ENCODE measurements at regions not wholly inside any gene's neighbourhood (a gene's known extent, or its start where the extent isn't known, plus 50 kb on each side); places are given as distances from the start of the nearest gene placed in this dataset.

DNA sequence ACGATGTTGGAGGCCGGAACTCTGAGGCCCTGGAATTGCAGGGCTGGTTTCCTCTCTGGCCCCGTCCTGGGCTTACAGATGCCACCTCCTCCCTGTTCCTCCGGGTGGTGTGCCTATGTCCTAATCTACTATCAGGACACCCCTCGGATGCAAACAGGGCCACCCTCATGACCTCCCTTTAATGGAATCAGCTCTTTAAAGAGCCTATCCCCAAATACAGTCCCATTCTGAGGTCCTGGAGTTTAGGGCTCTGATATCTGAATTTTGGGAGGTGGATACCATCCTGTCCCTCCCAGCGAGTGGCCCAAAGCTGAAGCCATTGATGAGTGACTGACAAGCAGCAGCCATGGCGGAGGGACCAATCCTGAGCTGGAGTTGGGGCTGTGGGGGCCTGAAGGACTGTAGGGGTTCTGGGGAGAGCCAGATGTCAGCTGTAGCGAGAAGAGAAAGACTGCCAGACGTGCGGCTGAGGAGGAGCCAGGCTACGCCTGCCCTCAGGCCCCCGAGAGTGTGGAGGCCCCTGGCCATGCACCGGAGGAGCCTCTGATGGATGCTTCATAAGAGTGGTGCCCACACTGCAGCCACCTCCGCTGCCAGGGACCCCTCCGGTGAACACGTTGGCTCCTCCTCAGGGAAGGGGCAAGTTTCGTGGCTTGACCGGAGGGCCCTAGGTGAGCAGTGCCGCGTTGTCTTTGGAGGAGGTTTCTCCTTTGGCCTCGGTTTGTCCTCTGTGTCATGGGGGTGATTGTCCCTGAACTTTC is 100.2 kb downstream of the KIF26A start:
- TF ChIP-seq CTCF (conservative IDR thresholded peaks at IDR 0.05; ENCODE audit: low read depth in 2 of 2) (no peak), POLR2AphosphoS5 (IDR thresholded peaks at IDR 0.05; ENCODE audit: low read depth) (no peak), REST (IDR thresholded peaks at IDR 0.05; ENCODE audit: unreplicated experiment) (no peak), EZH2 (IDR thresholded peaks at IDR 0.05; ENCODE audit: low read depth, unreplicated experiment) (no peak), EZH2phosphoT487 (IDR thresholded peaks at IDR 0.05; ENCODE audit: unreplicated experiment) (no peak), JUNB (IDR thresholded peaks at IDR 0.05; ENCODE audit: unreplicated experiment) (no peak), CREB1 (CRISPR knock-in tag; IDR thresholded peaks at IDR 0.05; ENCODE audit: low read depth) (no peak), ZNF114 (CRISPR knock-in tag; IDR thresholded peaks at IDR 0.05) (no peak)

All from GM23338 (cell line).